ENCODE measurements at regions not wholly inside any gene's neighbourhood (a gene's known extent, or its start where the extent isn't known, plus 50 kb on each side); places are given as distances from the start of the nearest gene placed in this dataset.
"Not testable (repeated sequence)": the region's sequence is repeated elsewhere in the genome, so short reads cannot be mapped to it uniquely, and the experiment has no call there.

GRCh38 chr6:126988125-126988524 is 130.3 kb upstream of the RSPO3 start:
- TF ChIP-seq CTCF, POLR2A, POLR2AphosphoS5 (IDR thresholded peaks at IDR 0.05): not testable (repeated sequence)
